Lower lobe of right lung (tissue), 2 donors: ENCODE measurements at regions not wholly inside any gene's neighbourhood (a gene's known extent, or its start where the extent isn't known, plus 50 kb on each side); places are given as distances from the start of the nearest gene placed in this dataset.

Source experiments
- ATAC-seq, 2 donors: fragments of 200-7000 bp; cut with Tn5 transposase; one replicate each; pipeline ENCODE4 v1.9.1; 2020 to 2022; ENCODE audit warnings: mild to moderate bottlenecking in 2 of 2, moderate library complexity in 2 of 2
- DNase-seq: peaks from one replicate; pipeline ENCODE4 v3.0.0-alpha.2; 2020
- H3K27ac ChIP-seq: fragments of 200-600 bp; one replicate; pipeline ENCODE4 v1.8.0; 2022
- H3K27me3 ChIP-seq: fragments of 200-600 bp; one replicate; pipeline ENCODE4 v1.8.0; 2022; ENCODE audit warnings: low read depth
- H3K36me3 ChIP-seq: fragments of 200-600 bp; one replicate; pipeline ENCODE4 v1.8.0; 2022; ENCODE audit warnings: mild to moderate bottlenecking
- H3K4me1 ChIP-seq: fragments of 200-600 bp; one replicate; pipeline ENCODE4 v1.8.0; 2022
- H3K4me3 ChIP-seq: fragments of 200-600 bp; one replicate; pipeline ENCODE4 v1.8.0; 2022; ENCODE audit warnings: mild to moderate bottlenecking
- H3K9me3 ChIP-seq: fragments of 200-600 bp; one replicate; pipeline ENCODE4 v1.8.0; 2022
- CTCF ChIP-seq: fragments of 200-600 bp; IDR thresholded peaks from one replicate; pipeline ENCODE4 v1.8.0; 2022; ENCODE audit warnings: antibody characterized with exemption, mild to moderate bottlenecking
- intact Hi-C: fragments of 100-400 bp; cut with DNase I; formaldehyde crosslinking; loops from one replicate; pipeline ENCODE4 v1.11.0; 2022
- donor health status: DM: no; HTN: yes; CAD: no; lungs with severe emphysema.

GRCh38 chr2:176614049-176614448, 344.8 kb downstream of the MTX2 start:
- Histone ChIP-seq H3K4me3 (no peak overlapping the region), H3K9me3 (no peaks in the 10 kb centered on the region), H3K36me3 (no peaks in the 10 kb centered on the region), H3K27me3 (peaks cover 6% of the 10 kb centered on the region), H3K27ac (no peak overlapping the region), H3K4me1 (no peaks in the 10 kb centered on the region)
- DNase-seq (no peak), ATAC-seq (no peak)
- no peak for TF ChIP-seq CTCF
- intact Hi-C loops = no loop called here

GRCh38 chr2:176614930-176615329, 345.7 kb downstream of the MTX2 start:
- ATAC-seq (no peak), DNase-seq (no peak)
- H3K36me3 ChIP-seq = no peaks in the 10 kb centered on the region
- H3K27me3 ChIP-seq = peaks cover 9% of the 10 kb centered on the region
- no peak overlapping the region for H3K27ac ChIP-seq
- H3K4me1 ChIP-seq = no peaks in the 10 kb centered on the region
- no peaks in the 10 kb centered on the region for H3K9me3 ChIP-seq
- TF ChIP-seq CTCF = no peak
- no peak overlapping the region for H3K4me3 ChIP-seq
- intact Hi-C loops = no loop called here

GRCh38 chr2:176619504-176619903, 350.3 kb downstream of the MTX2 start:
- no peak for TF ChIP-seq CTCF
- Histone ChIP-seq H3K4me3 (no peak overlapping the region), H3K27me3 (peaks cover 14% of the 10 kb centered on the region), H3K36me3 (no peaks in the 10 kb centered on the region), H3K9me3 (no peaks in the 10 kb centered on the region), H3K27ac (no peak overlapping the region), H3K4me1 (no peaks in the 10 kb centered on the region)
- intact Hi-C loops = no loop called here
- no peak for DNase-seq
- ATAC-seq = no peak

- H3K36me3 ChIP-seq = no peaks in the 10 kb centered on the region
- DNase-seq (no peak), ATAC-seq (no peak)
- no peak for TF ChIP-seq CTCF
- peaks cover 18% of the 10 kb centered on the region for H3K27me3 ChIP-seq
- H3K9me3 ChIP-seq = no peaks in the 10 kb centered on the region
- H3K4me1 ChIP-seq = no peaks in the 10 kb centered on the region
- no peak overlapping the region for H3K4me3 ChIP-seq
- intact Hi-C loops = no loop called here
- H3K27ac ChIP-seq = no peak overlapping the region
Observed at GRCh38 chr2:176621350-176621749, 352.1 kb downstream of the MTX2 start.

GRCh38 chr2:176622792-176623191, 353.6 kb downstream of the MTX2 start:
- H3K4me3 ChIP-seq = no peak overlapping the region
- DNase-seq (no peak), ATAC-seq (no peak)
- H3K27ac ChIP-seq = no peak overlapping the region
- no peaks in the 10 kb centered on the region for H3K36me3 ChIP-seq
- no peaks in the 10 kb centered on the region for H3K9me3 ChIP-seq
- peaks cover 22% of the 10 kb centered on the region for H3K27me3 ChIP-seq
- intact Hi-C loops = no loop called here
- no peak for TF ChIP-seq CTCF
- no peaks in the 10 kb centered on the region for H3K4me1 ChIP-seq

GRCh38 chr2:176626796-176627195, 357.6 kb downstream of the MTX2 start:
- Histone ChIP-seq H3K9me3 (no peaks in the 10 kb centered on the region), H3K4me1 (no peaks in the 10 kb centered on the region), H3K27me3 (peaks cover 14% of the 10 kb centered on the region), H3K36me3 (no peaks in the 10 kb centered on the region), H3K27ac (no peak overlapping the region), H3K4me3 (no peak overlapping the region)
- TF ChIP-seq CTCF = no peak
- intact Hi-C loops = no loop called here
- ATAC-seq (no peak), DNase-seq (no peak)
